H1 (cell line): ENCODE measurements at regions not wholly inside any gene's neighbourhood (a gene's known extent, or its start where the extent isn't known, plus 50 kb on each side); places are given as distances from the start of the nearest gene placed in this dataset.

Source experiments
- CEBPB ChIP-seq: IDR thresholded peaks from 2 replicates; pipeline ENCODE4 v1.6.1; 2012; ENCODE audit warnings: low read depth, low read length

- TF ChIP-seq CEBPB = no peak
These were observed 104.3 kb upstream of the SLC38A4 start (continued) for GRCh38 chr12:46930101-46930500.
